ENCODE measurements at regions not wholly inside any gene's neighbourhood (a gene's known extent, or its start where the extent isn't known, plus 50 kb on each side); places are given as distances from the start of the nearest gene placed in this dataset.

GRCh38 chr1:200279810-200280411, 129.9 kb downstream of the ZNF281 start:
- no peak overlapping the region for H3K4me3 ChIP-seq (ENCODE audit: low read depth in 1 of 2, low read length in 2 of 2)
- no peaks in the 10 kb centered on the region for H3K27me3 ChIP-seq (ENCODE audit: control insufficient read depth in 1 of 2, insufficient read depth in 2 of 2, low read length in 2 of 2)
- H3K9ac ChIP-seq (ENCODE audit: low read length) = no peak overlapping the region
- H3K4me1 ChIP-seq (ENCODE audit: insufficient read depth, low read length) = no peaks in the 10 kb centered on the region
- no peaks in the 10 kb centered on the region for H3K9me3 ChIP-seq (ENCODE audit: low read length)
- H3K27ac ChIP-seq (ENCODE audit: low read depth, low read length) = no peak overlapping the region
- H3K36me3 ChIP-seq (ENCODE audit: insufficient read depth, low read length) = no peaks in the 10 kb centered on the region

- Histone ChIP-seq H3K9me3 (ENCODE audit: low read length) (no peaks in the 10 kb centered on the region), H3K4me3 (ENCODE audit: low read depth in 1 of 2, low read length in 2 of 2) (no peak overlapping the region), H3K27me3 (ENCODE audit: control insufficient read depth in 1 of 2, insufficient read depth in 2 of 2, low read length in 2 of 2) (no peaks in the 10 kb centered on the region), H3K9ac (ENCODE audit: low read length) (no peak overlapping the region), H3K27ac (ENCODE audit: low read depth, low read length) (no peak overlapping the region), H3K4me1 (ENCODE audit: insufficient read depth, low read length) (no peaks in the 10 kb centered on the region), H3K36me3 (ENCODE audit: insufficient read depth, low read length) (no peaks in the 10 kb centered on the region)
Observed at GRCh38 chr1:200275816-200276453, 133.9 kb downstream of the ZNF281 start.

- no peak overlapping the region for H3K9ac ChIP-seq (ENCODE audit: low read length)
- no peak overlapping the region for H3K27ac ChIP-seq (ENCODE audit: low read depth, low read length)
- no peak overlapping the region for H3K4me3 ChIP-seq (ENCODE audit: low read depth in 1 of 2, low read length in 2 of 2)
- no peaks in the 10 kb centered on the region for H3K9me3 ChIP-seq (ENCODE audit: low read length)
- no peaks in the 10 kb centered on the region for H3K27me3 ChIP-seq (ENCODE audit: control insufficient read depth in 1 of 2, insufficient read depth in 2 of 2, low read length in 2 of 2)
- no peaks in the 10 kb centered on the region for H3K36me3 ChIP-seq (ENCODE audit: insufficient read depth, low read length)
- no peaks in the 10 kb centered on the region for H3K4me1 ChIP-seq (ENCODE audit: insufficient read depth, low read length)
Observed at GRCh38 chr1:200275415-200275814, 134.4 kb downstream of the ZNF281 start.

- H3K27ac ChIP-seq (ENCODE audit: low read depth, low read length) = no peak overlapping the region
- no peaks in the 10 kb centered on the region for H3K4me1 ChIP-seq (ENCODE audit: insufficient read depth, low read length)
- no peak overlapping the region for H3K4me3 ChIP-seq (ENCODE audit: low read depth in 1 of 2, low read length in 2 of 2)
- H3K9ac ChIP-seq (ENCODE audit: low read length) = no peak overlapping the region
- H3K9me3 ChIP-seq (ENCODE audit: low read length) = no peaks in the 10 kb centered on the region
- H3K27me3 ChIP-seq (ENCODE audit: control insufficient read depth in 1 of 2, insufficient read depth in 2 of 2, low read length in 2 of 2) = no peaks in the 10 kb centered on the region
- no peaks in the 10 kb centered on the region for H3K36me3 ChIP-seq (ENCODE audit: insufficient read depth, low read length)
Observed at GRCh38 chr1:200274116-200274515, 135.7 kb downstream of the ZNF281 start.

GRCh38 chr1:200272481-200273068, 137.3 kb downstream of the ZNF281 start:
- Histone ChIP-seq H3K9ac (ENCODE audit: low read length) (no peak overlapping the region), H3K4me1 (ENCODE audit: insufficient read depth, low read length) (no peaks in the 10 kb centered on the region), H3K9me3 (ENCODE audit: low read length) (no peaks in the 10 kb centered on the region), H3K27me3 (ENCODE audit: control insufficient read depth in 1 of 2, insufficient read depth in 2 of 2, low read length in 2 of 2) (no peaks in the 10 kb centered on the region), H3K27ac (ENCODE audit: low read depth, low read length) (no peak overlapping the region), H3K36me3 (ENCODE audit: insufficient read depth, low read length) (no peaks in the 10 kb centered on the region), H3K4me3 (ENCODE audit: low read depth in 1 of 2, low read length in 2 of 2) (no peak overlapping the region)

GRCh38 chr1:200269256-200269655, 140.6 kb downstream of the ZNF281 start:
- Histone ChIP-seq H3K36me3 (ENCODE audit: insufficient read depth, low read length) (no peaks in the 10 kb centered on the region), H3K27ac (ENCODE audit: low read depth, low read length) (no peak overlapping the region), H3K4me1 (ENCODE audit: insufficient read depth, low read length) (no peaks in the 10 kb centered on the region), H3K9ac (ENCODE audit: low read length) (no peak overlapping the region), H3K9me3 (ENCODE audit: low read length) (no peaks in the 10 kb centered on the region), H3K27me3 (ENCODE audit: control insufficient read depth in 1 of 2, insufficient read depth in 2 of 2, low read length in 2 of 2) (no peaks in the 10 kb centered on the region), H3K4me3 (ENCODE audit: low read depth in 1 of 2, low read length in 2 of 2) (no peak overlapping the region)

- no peak overlapping the region for H3K27ac ChIP-seq (ENCODE audit: low read depth, low read length)
- no peaks in the 10 kb centered on the region for H3K9me3 ChIP-seq (ENCODE audit: low read length)
- H3K9ac ChIP-seq (ENCODE audit: low read length) = no peak overlapping the region
- H3K4me3 ChIP-seq (ENCODE audit: low read depth in 1 of 2, low read length in 2 of 2) = no peak overlapping the region
- no peaks in the 10 kb centered on the region for H3K36me3 ChIP-seq (ENCODE audit: insufficient read depth, low read length)
- no peaks in the 10 kb centered on the region for H3K27me3 ChIP-seq (ENCODE audit: control insufficient read depth in 1 of 2, insufficient read depth in 2 of 2, low read length in 2 of 2)
- no peaks in the 10 kb centered on the region for H3K4me1 ChIP-seq (ENCODE audit: insufficient read depth, low read length)
Observed at GRCh38 chr1:200267937-200268336, 141.9 kb downstream of the ZNF281 start.

GRCh38 chr1:200267458-200267857, 142.4 kb downstream of the ZNF281 start:
- Histone ChIP-seq H3K4me1 (ENCODE audit: insufficient read depth, low read length) (no peaks in the 10 kb centered on the region), H3K27ac (ENCODE audit: low read depth, low read length) (no peak overlapping the region), H3K27me3 (ENCODE audit: control insufficient read depth in 1 of 2, insufficient read depth in 2 of 2, low read length in 2 of 2) (no peaks in the 10 kb centered on the region), H3K36me3 (ENCODE audit: insufficient read depth, low read length) (no peaks in the 10 kb centered on the region), H3K9me3 (ENCODE audit: low read length) (no peaks in the 10 kb centered on the region), H3K4me3 (ENCODE audit: low read depth in 1 of 2, low read length in 2 of 2) (no peak overlapping the region), H3K9ac (ENCODE audit: low read length) (no peak overlapping the region)

- Histone ChIP-seq H3K4me3 (ENCODE audit: low read depth in 1 of 2, low read length in 2 of 2) (no peak overlapping the region), H3K9me3 (ENCODE audit: low read length) (no peaks in the 10 kb centered on the region), H3K9ac (ENCODE audit: low read length) (no peak overlapping the region), H3K27me3 (ENCODE audit: control insufficient read depth in 1 of 2, insufficient read depth in 2 of 2, low read length in 2 of 2) (no peaks in the 10 kb centered on the region), H3K27ac (ENCODE audit: low read depth, low read length) (no peak overlapping the region), H3K4me1 (ENCODE audit: insufficient read depth, low read length) (no peaks in the 10 kb centered on the region), H3K36me3 (ENCODE audit: insufficient read depth, low read length) (no peaks in the 10 kb centered on the region)
Observed at GRCh38 chr1:200266871-200267270, 143.0 kb downstream of the ZNF281 start.

GRCh38 chr1:200265881-200266280, 144.0 kb downstream of the ZNF281 start:
- H3K27me3 ChIP-seq (ENCODE audit: control insufficient read depth in 1 of 2, insufficient read depth in 2 of 2, low read length in 2 of 2) = no peaks in the 10 kb centered on the region
- no peaks in the 10 kb centered on the region for H3K9me3 ChIP-seq (ENCODE audit: low read length)
- H3K4me1 ChIP-seq (ENCODE audit: insufficient read depth, low read length) = no peaks in the 10 kb centered on the region
- no peak overlapping the region for H3K4me3 ChIP-seq (ENCODE audit: low read depth in 1 of 2, low read length in 2 of 2)
- H3K27ac ChIP-seq (ENCODE audit: low read depth, low read length) = no peak overlapping the region
- H3K36me3 ChIP-seq (ENCODE audit: insufficient read depth, low read length) = no peaks in the 10 kb centered on the region
- no peak overlapping the region for H3K9ac ChIP-seq (ENCODE audit: low read length)

GRCh38 chr1:200265104-200265503, 144.7 kb downstream of the ZNF281 start:
- Histone ChIP-seq H3K36me3 (ENCODE audit: insufficient read depth, low read length) (no peaks in the 10 kb centered on the region), H3K4me3 (ENCODE audit: low read depth in 1 of 2, low read length in 2 of 2) (no peak overlapping the region), H3K9me3 (ENCODE audit: low read length) (no peaks in the 10 kb centered on the region), H3K4me1 (ENCODE audit: insufficient read depth, low read length) (no peaks in the 10 kb centered on the region), H3K9ac (ENCODE audit: low read length) (no peak overlapping the region), H3K27ac (ENCODE audit: low read depth, low read length) (no peak overlapping the region), H3K27me3 (ENCODE audit: control insufficient read depth in 1 of 2, insufficient read depth in 2 of 2, low read length in 2 of 2) (no peaks in the 10 kb centered on the region)

GRCh38 chr1:200263203-200263602, 146.6 kb downstream of the ZNF281 start:
- Histone ChIP-seq H3K27ac (ENCODE audit: low read depth, low read length) (no peak overlapping the region), H3K9me3 (ENCODE audit: low read length) (no peaks in the 10 kb centered on the region), H3K9ac (ENCODE audit: low read length) (no peak overlapping the region), H3K4me3 (ENCODE audit: low read depth in 1 of 2, low read length in 2 of 2) (no peak overlapping the region), H3K36me3 (ENCODE audit: insufficient read depth, low read length) (no peaks in the 10 kb centered on the region), H3K27me3 (ENCODE audit: control insufficient read depth in 1 of 2, insufficient read depth in 2 of 2, low read length in 2 of 2) (no peaks in the 10 kb centered on the region), H3K4me1 (ENCODE audit: insufficient read depth, low read length) (no peaks in the 10 kb centered on the region)

Data from muscle layer of colon (tissue), 2 donors.